DOHH2 (cell line): ENCODE measurements at regions not wholly inside any gene's neighbourhood (a gene's known extent, or its start where the extent isn't known, plus 50 kb on each side); places are given as distances from the start of the nearest gene placed in this dataset.

Experiments used
- H3F3A ChIP-seq: fragments of 200-600 bp; sonication (generic), shearing (Covaris generic); 2 replicates; pipeline ENCODE4 v1.6.0; 2016; ENCODE audit warnings: antibody characterized with exemption, mild to moderate bottlenecking; ENCODE audit not compliant: control insufficient read depth, insufficient read depth
- H3K27ac ChIP-seq: fragments of 200-600 bp; sonication (generic); 2 replicates; pipeline ENCODE4 v1.5.1; 2014; ENCODE audit warnings: low read depth, mild to moderate bottlenecking, low read length, moderate library complexity
- H3K27me3 ChIP-seq: fragments of 200-600 bp; sonication (generic); 2 replicates; pipeline ENCODE4 v1.6.1; 2014; ENCODE audit warnings: mild to moderate bottlenecking, low read length, mixed read lengths; ENCODE audit not compliant: control insufficient read depth
- H3K36me3 ChIP-seq: fragments of 200-600 bp; sonication (generic); 2 replicates; pipeline ENCODE4 v1.6.1; 2014; ENCODE audit warnings: mild to moderate bottlenecking, low read length, moderate library complexity, mixed read lengths; ENCODE audit not compliant: control insufficient read depth
- H3K4me1 ChIP-seq: fragments of 200-600 bp; sonication (generic); 2 replicates; pipeline ENCODE4 v1.6.1; 2014; ENCODE audit warnings: mild to moderate bottlenecking, low read length, mixed read lengths; ENCODE audit not compliant: control insufficient read depth
- H3K4me2 ChIP-seq: fragments of 200-600 bp; sonication (generic); 2 replicates; pipeline ENCODE4 v1.6.0; 2014; ENCODE audit warnings: mild to moderate bottlenecking, low read length, moderate library complexity
- H3K4me3 ChIP-seq: fragments of 200-600 bp; sonication (generic); 2 replicates; pipeline ENCODE4 v1.5.1; 2014; ENCODE audit warnings: mild to moderate bottlenecking, low read length, mixed read lengths
- H3K79me2 ChIP-seq: fragments of 200-600 bp; sonication (generic); 2 replicates; pipeline ENCODE4 v1.6.1; 2014; ENCODE audit warnings: mild to moderate bottlenecking, low read length, mixed read lengths; ENCODE audit not compliant: control insufficient read depth
- H3K9me2 ChIP-seq: fragments of 200-600 bp; sonication (generic); replicated peaks from 2 replicates; pipeline ENCODE4 v1.6.1; 2014; ENCODE audit warnings: mild to moderate bottlenecking, low read length, mixed read lengths; ENCODE audit not compliant: control insufficient read depth
- H3K9me3 ChIP-seq: fragments of 200-600 bp; sonication (generic); 2 replicates; pipeline ENCODE4 v1.6.1; 2014; ENCODE audit warnings: antibody characterized with exemption, low read length, mixed read lengths; ENCODE audit not compliant: control insufficient read depth, insufficient read depth
- H4K20me1 ChIP-seq: fragments of 200-600 bp; sonication (generic); 2 replicates; pipeline ENCODE4 v1.6.0; 2014; ENCODE audit warnings: low read depth, mild to moderate bottlenecking, antibody characterized with exemption, low read length, moderate library complexity; ENCODE audit not compliant: control insufficient read depth, insufficient read depth
- CTCF ChIP-seq: fragments of 200-600 bp; sonication (generic); IDR thresholded peaks from one replicate; pipeline ENCODE4 v1.5.1; 2014; ENCODE audit warnings: antibody characterized with exemption, mild to moderate bottlenecking, low read depth, low read length; ENCODE audit not compliant: poor library complexity, severe bottlenecking
- EZH2phosphoT487 ChIP-seq: fragments of 200-600 bp; sonication (generic); IDR thresholded peaks from 2 replicates; pipeline ENCODE4 v1.6.1; 2017; ENCODE audit warnings: borderline replicate concordance, mild to moderate bottlenecking, antibody characterized with exemption, low read length, moderate library complexity, mixed read lengths

GRCh38 chr12:131608740-131609690 lies 101.9 kb upstream of the SFSWAP start:
- H3F3A ChIP-seq = no peaks in the 10 kb centered on the region
- TF ChIP-seq EZH2phosphoT487 (no peak), CTCF (peak; percentile 90)
- H3K9me2 ChIP-seq = no peaks in the 10 kb centered on the region
- H3K9me3 ChIP-seq = no peaks in the 10 kb centered on the region
- H3K36me3 ChIP-seq = no peaks in the 10 kb centered on the region
- H3K27me3 ChIP-seq = peaks cover 44% of the 10 kb centered on the region
- no peak overlapping the region for H3K27ac ChIP-seq
- H4K20me1 ChIP-seq = no peaks in the 10 kb centered on the region
- H3K4me3 ChIP-seq = no peak overlapping the region
- H3K4me2 ChIP-seq = no peak overlapping the region
- H3K79me2 ChIP-seq = no peaks in the 10 kb centered on the region
- H3K4me1 ChIP-seq = peaks cover 23% of the 10 kb centered on the region

- no peaks in the 10 kb centered on the region for H3K9me2 ChIP-seq
- no peak overlapping the region for H3K4me2 ChIP-seq
- no peak overlapping the region for H3K4me3 ChIP-seq
- TF ChIP-seq EZH2phosphoT487 (no peak), CTCF (no peak)
- H3K36me3 ChIP-seq = no peaks in the 10 kb centered on the region
- H3K79me2 ChIP-seq = no peaks in the 10 kb centered on the region
- H4K20me1 ChIP-seq = no peaks in the 10 kb centered on the region
- peaks cover 16% of the 10 kb centered on the region for H3K4me1 ChIP-seq
- no peak overlapping the region for H3K27ac ChIP-seq
- H3K9me3 ChIP-seq = no peaks in the 10 kb centered on the region
- H3K27me3 ChIP-seq = peaks cover 40% of the 10 kb centered on the region
- no peaks in the 10 kb centered on the region for H3F3A ChIP-seq
Measured at GRCh38 chr12:131609762-131610161, 101.1 kb upstream of the SFSWAP start.

DNA sequence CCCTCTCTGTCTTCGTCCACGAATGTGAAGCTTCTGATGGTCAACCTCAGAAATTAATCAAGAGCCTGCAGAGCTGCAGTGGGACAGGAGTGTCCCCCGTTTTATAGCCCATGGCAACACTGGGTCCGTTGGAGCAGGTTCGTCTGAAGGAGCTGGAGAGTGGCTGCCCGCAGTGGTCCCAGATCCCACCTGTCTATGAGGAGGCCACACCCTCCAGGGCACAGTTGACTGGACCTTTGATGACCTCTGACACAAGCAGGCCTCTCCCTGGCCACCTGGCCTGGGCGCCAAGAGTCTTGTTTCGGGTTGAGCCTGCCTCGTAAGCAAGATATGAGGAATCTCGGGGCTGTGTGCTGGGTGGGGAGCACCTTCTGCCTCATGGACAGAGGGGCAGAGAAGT lies 100.7 kb upstream of the SFSWAP start:
- Histone ChIP-seq H3K9me2 (no peaks in the 10 kb centered on the region), H3K27me3 (peaks cover 40% of the 10 kb centered on the region), H3K9me3 (no peaks in the 10 kb centered on the region), H3K36me3 (no peaks in the 10 kb centered on the region), H3K4me2 (no peak overlapping the region), H4K20me1 (no peaks in the 10 kb centered on the region), H3F3A (no peaks in the 10 kb centered on the region), H3K4me3 (no peak overlapping the region), H3K27ac (no peak overlapping the region), H3K4me1 (peaks cover 12% of the 10 kb centered on the region), H3K79me2 (no peaks in the 10 kb centered on the region)
- TF ChIP-seq CTCF = no peak
- TF ChIP-seq EZH2phosphoT487 = no peak
